Esophagus (tissue), 2 donors: ENCODE measurements at regions not wholly inside any gene's neighbourhood (a gene's known extent, or its start where the extent isn't known, plus 50 kb on each side); places are given as distances from the start of the nearest gene placed in this dataset.
"Not testable (repeated sequence)": the region's sequence is repeated elsewhere in the genome, so short reads cannot be mapped to it uniquely, and the experiment has no call there.

Source experiments
- H3K27ac ChIP-seq, 2 donors: one replicate each; pipeline ENCODE4 v1.5.1; 2013; ENCODE audit warnings: low read depth in 2 of 2, mild to moderate bottlenecking in 2 of 2, inconsistent platforms in 1 of 2, low read length in 1 of 2, moderate library complexity in 1 of 2
- H3K27me3 ChIP-seq, 2 donors: one replicate each; pipeline ENCODE4 v1.6.1; 2013; ENCODE audit warnings: low read length in 2 of 2, control low read depth in 1 of 2, mild to moderate bottlenecking in 1 of 2; ENCODE audit not compliant: insufficient read depth in 2 of 2, control insufficient read depth in 1 of 2
- H3K36me3 ChIP-seq, 2 donors: one replicate each; pipeline ENCODE4 v1.6.1; 2013; ENCODE audit warnings: low read length in 1 of 2; ENCODE audit not compliant: control insufficient read depth in 2 of 2, insufficient read depth in 2 of 2
- H3K4me1 ChIP-seq, 2 donors: one replicate each; pipeline ENCODE4 v1.6.1; 2013; ENCODE audit warnings: low read length in 1 of 2; ENCODE audit not compliant: control insufficient read depth in 2 of 2, insufficient read depth in 2 of 2
- H3K4me3 ChIP-seq, 2 donors: one replicate each; pipeline ENCODE4 v1.5.1; 2013; ENCODE audit warnings: low read length in 2 of 2, mild to moderate bottlenecking in 2 of 2, low read depth in 1 of 2, moderate library complexity in 1 of 2
- H3K9me3 ChIP-seq, 2 donors: one replicate each; pipeline ENCODE4 v1.6.1; 2013; ENCODE audit warnings: mild to moderate bottlenecking in 2 of 2, low read depth in 1 of 2, low read length in 1 of 2, moderate library complexity in 1 of 2; ENCODE audit not compliant: control insufficient read depth in 2 of 2, insufficient read depth in 1 of 2
- WGBS, 2 donors: extraction: QIAGEN DNeasy Blood & Tissue Kit; methylation state at CpG; one replicate each; pipeline ENCODE4 v1.1.7; 2013; 5-methylcytosine and 5-hydroxymethylcytosine counted together
- donor health status: healthy with polysubstance abuse.
- donor health status: Bipolar disorder and iron deficiency.

- H3K27me3 ChIP-seq, H3K4me3 ChIP-seq, H3K36me3 ChIP-seq, H3K4me1 ChIP-seq, H3K9me3 ChIP-seq, H3K27ac ChIP-seq: not testable (repeated sequence)
- 78 to 88% methylated on average over 8 to 9 of the region's 9 CpGs for WGBS, 2 donors
Observed at GRCh38 chr9:2277133-2277532, 262.0 kb downstream of the SMARCA2 start.

GRCh38 chr9:2277644-2278043, 262.5 kb downstream of the SMARCA2 start:
- H3K27me3 ChIP-seq, H3K36me3 ChIP-seq, H3K4me3 ChIP-seq, H3K9me3 ChIP-seq, H3K4me1 ChIP-seq, H3K27ac ChIP-seq: not testable (repeated sequence)
- 93 to 96% methylated on average over 12 of the region's 12 CpGs for WGBS, 2 donors

- H3K27me3 ChIP-seq, H3K4me3 ChIP-seq, H3K9me3 ChIP-seq, H3K36me3 ChIP-seq, H3K4me1 ChIP-seq: not testable (repeated sequence)
- peak overlapping the region in 1 of 2 donors; percentile 22 for H3K27ac ChIP-seq
- WGBS, 2 donors: 75 to 82% methylated on average over 8 of the region's 8 CpGs
Observed at GRCh38 chr9:2279138-2279537, 264.0 kb downstream of the SMARCA2 start.

- Histone ChIP-seq H3K27me3 (no peaks in the 10 kb centered on the region), H3K36me3 (no peaks in the 10 kb centered on the region), H3K4me3 (no peak overlapping the region), H3K9me3 (no peaks in the 10 kb centered on the region), H3K27ac (no peak overlapping the region), H3K4me1 (no peaks in the 10 kb centered on the region)
- WGBS, 2 donors: 76 to 80% methylated on average over 13 of the region's 13 CpGs
Observed at GRCh38 chr9:2281031-2281802, 266.1 kb downstream of the SMARCA2 start.

- Histone ChIP-seq H3K27me3 (no peaks in the 10 kb centered on the region), H3K4me1 (peaks cover 0 to 2% of the 10 kb centered on the region in 2 donors), H3K36me3 (no peaks in the 10 kb centered on the region), H3K27ac (no peak overlapping the region), H3K9me3 (no peaks in the 10 kb centered on the region), H3K4me3 (no peak overlapping the region)
- WGBS, 2 donors: 87 to 96% methylated on average over 2 of the region's 2 CpGs
Observed at GRCh38 chr9:2281803-2282185, 266.6 kb downstream of the SMARCA2 start.

GRCh38 chr9:2284770-2285169, 269.6 kb downstream of the SMARCA2 start:
- Histone ChIP-seq H3K9me3 (no peaks in the 10 kb centered on the region), H3K36me3 (no peaks in the 10 kb centered on the region), H3K27ac (no peak overlapping the region), H3K4me1 (peaks cover 0 to 2% of the 10 kb centered on the region in 2 donors), H3K27me3 (no peaks in the 10 kb centered on the region), H3K4me3 (no peak overlapping the region)
- WGBS, 2 donors: 79 to 89% methylated on average over 1 of the region's 1 CpG

GRCh38 chr9:2285416-2286332, 270.5 kb downstream of the SMARCA2 start:
- WGBS, 2 donors: 66 to 76% methylated on average over 10 of the region's 10 CpGs
- no peak overlapping the region for H3K4me3 ChIP-seq
- H3K27me3 ChIP-seq: no peaks in the 10 kb centered on the region
- H3K9me3 ChIP-seq: no peaks in the 10 kb centered on the region
- H3K36me3 ChIP-seq: no peaks in the 10 kb centered on the region
- no peak overlapping the region for H3K27ac ChIP-seq
- H3K4me1 ChIP-seq: peaks cover 0 to 5% of the 10 kb centered on the region in 2 donors

GRCh38 chr9:2286333-2286705, 271.2 kb downstream of the SMARCA2 start:
- WGBS, 2 donors: 86 to 91% methylated on average over 1 of the region's 1 CpG
- Histone ChIP-seq H3K36me3 (no peaks in the 10 kb centered on the region), H3K27ac (no peak overlapping the region), H3K9me3 (no peaks in the 10 kb centered on the region), H3K27me3 (no peaks in the 10 kb centered on the region), H3K4me3 (no peak overlapping the region), H3K4me1 (peaks cover 0 to 5% of the 10 kb centered on the region in 2 donors)

GRCh38 chr9:2286825-2287455, 271.8 kb downstream of the SMARCA2 start:
- no peak overlapping the region for H3K4me3 ChIP-seq
- 72 to 73% methylated on average over 5 of the region's 5 CpGs for WGBS, 2 donors

More at GRCh38 chr9:2286825-2287455, 271.8 kb downstream of the SMARCA2 start:
- no peaks in the 10 kb centered on the region for H3K9me3 ChIP-seq
- H3K36me3 ChIP-seq: no peaks in the 10 kb centered on the region
- peaks cover 0 to 5% of the 10 kb centered on the region in 2 donors for H3K4me1 ChIP-seq
- no peaks in the 10 kb centered on the region for H3K27me3 ChIP-seq
- H3K27ac ChIP-seq: no peak overlapping the region
